Adrenal gland (tissue), 9 donors: ENCODE measurements at regions not wholly inside any gene's neighbourhood (a gene's known extent, or its start where the extent isn't known, plus 50 kb on each side); places are given as distances from the start of the nearest gene placed in this dataset.
"Not testable (repeated sequence)": the region's sequence is repeated elsewhere in the genome, so short reads cannot be mapped to it uniquely, and the experiment has no call there.

Source experiments
- DNase-seq, 7 donors: peaks; one replicate each; pipeline ENCODE4 v3.0.0-alpha.2; 2019 to 2020
- H3K27ac ChIP-seq, 5 donors: fragments of 200-600 bp; sonication (generic) in 4 of 5; 1 replicate in 3 of 5; 2 replicates in 2 of 5; pipeline versions ENCODE4 v1.5.1 to v1.8.0; 2016 to 2020; ENCODE audit warnings: mild to moderate bottlenecking in 1 of 5
- H3K27me3 ChIP-seq: fragments of 200-600 bp; 2 replicates; pipeline ENCODE4 v1.8.0; 2021
- H3K36me3 ChIP-seq, 2 donors: fragments of 200-600 bp; replicated peaks in 1 of 2; 1 replicate in 1 of 2; 2 replicates in 1 of 2; pipeline versions ENCODE4 v1.5.1 to v1.8.0; 2018 to 2022
- H3K4me1 ChIP-seq, 2 donors: fragments of 200-600 bp; replicated peaks in 1 of 2; 1 replicate in 1 of 2; 2 replicates in 1 of 2; pipeline versions ENCODE4 v1.5.1 to v1.8.0; 2018 to 2021
- H3K4me3 ChIP-seq, 4 donors: fragments of 200-600 bp; sonication (generic) in 3 of 4; one replicate each; pipeline ENCODE4 v1.5.1; 2016 to 2018
- H3K9me3 ChIP-seq, 3 donors: fragments of 200-600 bp; sonication (generic) in 1 of 3; replicated peaks in 1 of 3; 1 replicate in 2 of 3; 2 replicates in 1 of 3; pipeline versions ENCODE4 v1.5.1 to v1.8.0; 2016 to 2021
- CTCF ChIP-seq, 6 experiments: fragments of 450-650 bp in 4 of 6; fragments of 200-600 bp in 2 of 6; sonication (generic) in 1 of 6; IDR thresholded peaks; 1 replicate in 5 of 6; 2 replicates in 1 of 6; pipeline versions ENCODE4 v1.5.1 to v1.8.0; 2016 to 2021; ENCODE audit warnings: antibody characterized with exemption in 6 of 6, mild to moderate bottlenecking in 2 of 6, moderate library complexity in 1 of 6
- POLR2A ChIP-seq, 2 donors: fragments of 450-650 bp; IDR thresholded peaks; one replicate each; pipeline ENCODE4 v1.6.1; 2017; ENCODE audit warnings: antibody characterized with exemption in 2 of 2, mild to moderate bottlenecking in 2 of 2, moderate library complexity in 1 of 2
- WGBS, 4 donors: extraction: QIAGEN DNeasy Blood & Tissue Kit in 2 of 4; methylation state at CpG; one replicate each; pipeline versions ENCODE4 v1.1.5 to v1.1.7; 2013 to 2017; 5-methylcytosine and 5-hydroxymethylcytosine counted together
- intact Hi-C, 2 donors: fragments of 100-400 bp; cut with DNase I; formaldehyde crosslinking; loops; one replicate each; pipeline versions ENCODE4 v1.14.1 to v1.15.0; 2022 to 2023
- donor health status: healthy with polysubstance abuse.
- donor health status: Bipolar disorder and iron deficiency.
- donor health status: DM: yes; HTN: yes; CAD: no.
- donor health status: DM: no; HTN: no; CAD: no.
- donor health status: DM: no; HTN: no; CAD: no.

GRCh38 chr10:65284495-65285041, 1641.3 kb upstream of the LRRTM3 start:
- Histone ChIP-seq H3K27me3 (no peaks in the 10 kb centered on the region), H3K36me3 (no peaks in the 10 kb centered on the region), H3K27ac (no peak overlapping the region), H3K4me1 (no peaks in the 10 kb centered on the region), H3K9me3 (no peaks in the 10 kb centered on the region), H3K4me3 (no peak overlapping the region)
- TF ChIP-seq POLR2A (IDR thresholded peaks at IDR 0.05) (no peak), CTCF (IDR thresholded peaks at IDR 0.05) (no peak)
- intact Hi-C loops = no loop called here
- 80 to 87% (median 82%) methylated on average over 5 of the region's 5 CpGs for WGBS, 4 donors
- DNase-seq = no peak

GRCh38 chr10:65285726-65286125, 1640.1 kb upstream of the LRRTM3 start:
- H3K9me3 ChIP-seq, H3K27ac ChIP-seq, H3K27me3 ChIP-seq, H3K4me1 ChIP-seq, DNase-seq, H3K36me3 ChIP-seq, H3K4me3 ChIP-seq, intact Hi-C loops: not testable (repeated sequence)
- 72 to 86% (median 80%) methylated on average over 3 of the region's 3 CpGs for WGBS, 4 donors

GRCh38 chr10:65291286-65291685, 1634.5 kb upstream of the LRRTM3 start:
- Histone ChIP-seq H3K27me3 (no peaks in the 10 kb centered on the region), H3K4me3 (no peak overlapping the region), H3K9me3 (no peaks in the 10 kb centered on the region), H3K36me3 (no peaks in the 10 kb centered on the region), H3K4me1 (no peaks in the 10 kb centered on the region), H3K27ac (no peak overlapping the region)
- TF ChIP-seq POLR2A (IDR thresholded peaks at IDR 0.05) (no peak), CTCF (IDR thresholded peaks at IDR 0.05) (no peak)
- intact Hi-C loops = no loop called here
- 77 to 92% (median 88%) methylated on average over 1 of the region's 1 CpG for whole genome bisulfite sequencing, 4 donors
- no peak for DNase-seq

GRCh38 chr10:65292551-65292950, 1633.3 kb upstream of the LRRTM3 start:
- WGBS, 4 donors = 90 to 95% (median 92%) methylated on average over 3 of the region's 3 CpGs
- intact Hi-C loops = no loop called here
- no peaks in the 10 kb centered on the region for H3K27me3 ChIP-seq

More at GRCh38 chr10:65292551-65292950, 1633.3 kb upstream of the LRRTM3 start:
- no peak overlapping the region for H3K27ac ChIP-seq
- H3K4me3 ChIP-seq = no peak overlapping the region
- H3K36me3 ChIP-seq = no peaks in the 10 kb centered on the region
- H3K4me1 ChIP-seq = no peaks in the 10 kb centered on the region
- no peak for DNase-seq
- TF ChIP-seq CTCF (IDR thresholded peaks at IDR 0.05) (no peak), POLR2A (IDR thresholded peaks at IDR 0.05) (no peak)
- no peaks in the 10 kb centered on the region for H3K9me3 ChIP-seq
